GM19324 (cell line): ENCODE measurements at regions not wholly inside any gene's neighbourhood (a gene's known extent, or its start where the extent isn't known, plus 50 kb on each side); places are given as distances from the start of the nearest gene placed in this dataset.
"Not testable (repeated sequence)": the region's sequence is repeated elsewhere in the genome, so short reads cannot be mapped to it uniquely, and the experiment has no call there.

Experiments used
- ATAC-seq: cut with Tn5 transposase; IDR thresholded peaks from one replicate; pipeline ENCODE4 v1.9.1; 2021; ENCODE audit warnings: mild to moderate bottlenecking, moderate library complexity; ENCODE audit not compliant: unreplicated experiment, low FRiP score

DNA sequence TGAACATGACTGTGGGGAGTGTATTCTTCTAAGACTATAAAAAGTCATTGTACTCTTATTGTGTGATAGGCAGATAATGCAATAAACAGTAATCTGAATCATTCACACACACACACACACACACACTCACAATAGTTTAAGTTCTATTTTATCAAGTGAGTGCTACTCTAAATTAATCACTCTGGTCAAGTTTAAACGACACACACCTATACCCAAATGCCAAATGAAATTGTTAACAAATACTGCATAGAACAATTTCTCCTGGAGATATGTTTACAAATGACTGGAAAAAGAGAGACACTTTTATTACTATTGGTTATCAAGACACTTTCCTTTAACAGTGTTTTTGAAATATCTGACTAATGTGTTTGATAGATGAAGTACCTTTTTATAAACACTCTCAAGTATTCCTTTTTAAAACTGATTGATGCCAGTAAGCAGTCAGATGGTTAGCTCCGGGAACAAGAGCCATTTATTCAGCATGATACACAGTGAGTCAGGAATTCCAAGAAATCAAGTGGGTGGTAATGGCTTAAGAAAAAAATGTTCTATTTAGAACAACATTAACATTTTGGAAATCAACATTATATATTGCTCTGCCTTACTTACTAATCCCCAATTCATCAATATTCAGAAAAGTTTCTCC lies 521.6 kb upstream of the ST8SIA4 start:
- no peak for ATAC-seq

- no peak for ATAC-seq
Measured at GRCh38 chr5:101418713-101419118, 515.6 kb upstream of the ST8SIA4 start.

DNA sequence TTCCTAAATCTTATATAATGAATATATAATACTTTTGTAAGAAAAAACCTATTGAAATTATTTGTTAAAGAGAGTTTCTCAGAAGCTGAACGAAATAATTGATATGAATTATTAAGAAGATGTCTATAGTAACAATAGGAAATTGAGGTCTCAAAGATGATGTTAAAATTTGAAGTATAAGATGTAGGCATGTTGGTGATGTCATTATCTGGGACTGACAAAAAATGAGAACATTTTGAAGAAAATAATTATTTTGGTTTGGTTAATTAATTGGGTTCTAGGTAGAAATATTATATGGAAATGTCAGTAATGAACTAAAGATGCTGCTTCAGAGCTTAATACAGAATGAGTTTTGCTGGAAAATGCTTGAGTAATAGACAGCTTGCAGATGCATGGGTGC lies 501.4 kb upstream of the ST8SIA4 start:
- no peak for ATAC-seq

GRCh38 chr5:101393795-101394450 lies 490.8 kb upstream of the ST8SIA4 start:
- ATAC-seq: no peak

DNA sequence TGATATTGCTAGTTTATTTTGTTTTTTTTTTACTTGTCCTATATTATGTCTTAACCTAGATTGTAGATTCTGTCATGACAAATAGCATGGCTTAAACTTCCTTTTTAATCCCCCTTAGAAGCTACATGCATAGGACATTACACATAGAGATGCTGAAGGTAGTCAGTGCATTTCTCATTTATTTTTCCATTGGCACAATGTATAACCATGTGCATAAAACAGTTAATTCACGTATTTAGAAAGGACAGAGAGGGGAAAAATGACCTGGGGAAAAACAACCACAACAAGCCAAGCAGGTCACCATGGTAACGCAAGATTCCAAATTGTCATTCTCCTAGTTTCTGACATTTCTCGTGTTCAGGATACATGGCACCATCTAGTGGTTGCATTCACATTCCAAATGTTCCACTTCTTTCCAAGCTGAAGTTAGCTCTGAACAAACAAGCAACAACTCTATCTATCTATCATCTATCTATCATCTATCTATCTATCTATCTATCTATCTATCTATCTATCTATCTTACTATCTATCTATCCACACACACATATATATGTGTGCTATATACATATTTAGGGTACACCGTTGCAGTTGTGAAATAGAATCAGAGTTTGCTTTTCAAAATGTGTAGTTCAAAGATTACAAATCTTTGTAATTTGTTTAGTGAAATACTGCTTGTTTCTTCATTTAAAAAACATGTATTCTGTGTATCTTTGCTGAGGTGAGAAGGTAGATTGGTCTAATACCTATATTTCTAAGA lies 487.2 kb upstream of the ST8SIA4 start:
- no peak for ATAC-seq

- ATAC-seq: no peak
Measured at GRCh38 chr5:101385276-101385675, 482.2 kb upstream of the ST8SIA4 start.

- peak; percentile 75 for ATAC-seq
Measured at GRCh38 chr5:101370181-101370580, 467.1 kb upstream of the ST8SIA4 start.

- ATAC-seq: no peak
Measured at GRCh38 chr5:101364469-101364868, 461.4 kb upstream of the ST8SIA4 start.

DNA sequence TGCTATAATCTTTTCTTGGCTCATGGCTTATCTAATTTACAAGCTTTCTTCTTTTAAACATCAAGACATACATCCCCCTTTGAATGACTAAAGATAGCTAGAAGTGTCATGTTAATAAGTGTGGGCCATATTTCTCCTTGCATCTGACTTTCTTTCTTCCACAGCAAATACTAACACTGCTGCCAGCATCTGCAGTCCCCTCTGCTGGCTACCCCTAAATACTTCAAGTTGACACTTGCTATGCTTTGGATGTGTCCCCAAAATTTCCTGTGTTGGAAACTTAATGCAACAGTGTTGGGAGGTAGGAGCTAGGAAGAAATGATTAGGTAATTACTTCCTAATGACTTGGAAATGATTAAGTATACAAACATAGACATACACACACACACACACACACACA lies 459.0 kb upstream of the ST8SIA4 start:
- no peak for ATAC-seq

GRCh38 chr5:101346906-101347305 lies 443.8 kb upstream of the ST8SIA4 start:
- ATAC-seq: no peak

GRCh38 chr5:101346447-101346846 lies 443.4 kb upstream of the ST8SIA4 start:
- ATAC-seq: no peak

- ATAC-seq: no peak
Measured at GRCh38 chr5:101338226-101338625, 435.1 kb upstream of the ST8SIA4 start.

DNA sequence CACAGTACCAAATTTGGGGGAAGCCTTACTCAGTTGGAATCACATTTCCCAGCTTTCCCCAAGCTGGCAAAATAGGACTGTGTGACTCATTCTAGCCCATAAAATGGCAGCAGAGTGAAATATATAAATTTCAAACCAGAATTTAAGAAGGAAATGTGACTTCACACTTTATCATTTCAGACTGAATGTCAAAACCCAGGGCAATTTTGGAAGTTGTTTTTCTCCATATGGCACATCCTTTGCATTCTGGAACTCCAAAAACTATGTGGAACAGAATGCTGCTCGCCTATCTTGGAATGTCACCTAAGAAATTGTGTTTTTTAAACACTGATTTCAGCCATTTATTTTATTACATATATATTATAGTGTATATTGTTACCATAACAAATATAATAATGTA lies 424.7 kb upstream of the ST8SIA4 start:
- no peak for ATAC-seq

DNA sequence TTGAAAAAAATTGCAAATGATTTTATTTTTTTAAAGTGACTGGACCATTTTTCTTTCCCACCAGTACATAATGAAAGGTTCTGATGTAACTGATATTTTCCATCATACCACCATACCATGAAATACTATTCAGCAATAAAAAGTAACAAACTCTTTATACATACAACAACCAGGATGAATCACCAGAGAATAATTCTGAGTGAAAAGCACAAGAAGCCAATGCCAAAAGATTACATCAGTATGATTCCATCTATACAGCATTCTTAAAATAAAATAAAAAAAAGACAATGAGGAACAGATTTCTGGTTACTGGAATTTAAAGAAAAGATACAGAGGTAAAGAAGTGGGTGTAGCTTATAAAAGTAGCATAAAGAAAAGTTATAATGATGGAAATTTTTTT lies 423.7 kb upstream of the ST8SIA4 start:
- no peak for ATAC-seq

DNA sequence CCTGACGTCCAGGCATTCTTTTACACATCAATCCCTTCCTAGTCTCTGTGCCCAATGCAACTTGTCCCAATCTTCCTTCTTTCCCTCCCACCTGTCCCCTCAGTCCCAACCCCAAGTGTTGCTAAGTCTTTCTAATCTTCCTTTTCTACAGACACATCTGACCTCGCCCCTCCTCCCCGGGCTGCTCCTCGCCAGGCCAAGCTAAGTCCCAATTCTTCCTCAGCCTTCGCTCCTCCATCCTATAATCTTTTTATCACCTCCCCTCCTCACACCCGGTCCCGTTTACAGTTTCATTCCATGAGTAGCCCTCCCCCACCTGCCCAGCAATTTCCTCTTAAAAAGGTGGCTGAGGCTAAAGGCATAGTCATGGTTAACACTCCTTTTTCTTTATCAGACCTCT lies 413.3 kb upstream of the ST8SIA4 start:
- not testable (repeated sequence) for ATAC-seq

GRCh38 chr5:101306391-101307137 lies 403.5 kb upstream of the ST8SIA4 start:
- no peak for ATAC-seq

DNA sequence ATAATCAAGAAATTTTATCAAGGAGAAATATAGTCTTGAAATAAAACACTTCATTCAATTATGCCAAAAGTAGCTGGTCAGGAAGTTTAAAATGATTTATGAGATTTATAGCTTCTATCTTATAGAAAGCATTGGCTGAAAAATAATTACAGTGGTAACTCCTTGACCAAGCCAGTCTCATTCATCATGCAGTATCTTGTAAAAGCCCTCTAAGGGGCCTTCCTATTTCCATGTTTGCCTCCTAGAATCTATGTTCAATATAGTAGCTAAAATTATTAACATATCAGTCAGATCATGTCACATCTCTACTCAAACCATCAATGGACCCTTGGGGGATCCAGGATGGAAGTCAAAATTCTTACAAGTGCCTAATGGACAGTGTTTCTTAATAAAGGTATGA lies 393.4 kb upstream of the ST8SIA4 start:
- ATAC-seq: no peak

DNA sequence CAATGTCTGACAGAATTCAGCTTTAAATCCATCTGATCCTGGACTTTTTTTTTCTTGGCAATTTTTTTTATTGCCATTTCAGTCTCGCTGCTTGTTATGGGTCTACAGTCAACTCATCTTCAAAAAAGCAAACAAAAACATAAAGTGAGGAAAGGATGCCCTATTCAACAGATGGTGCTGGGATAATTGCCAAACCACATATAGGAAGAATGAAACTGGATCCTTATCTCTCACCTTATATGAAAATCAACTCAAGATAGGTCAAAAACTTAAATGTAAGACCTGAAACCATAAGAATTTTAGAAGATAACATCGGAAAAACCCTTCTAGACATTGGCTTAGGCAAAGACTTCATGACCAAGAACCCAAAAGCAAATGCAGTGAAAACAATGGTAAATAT lies 389.1 kb upstream of the ST8SIA4 start:
- no peak for ATAC-seq

DNA sequence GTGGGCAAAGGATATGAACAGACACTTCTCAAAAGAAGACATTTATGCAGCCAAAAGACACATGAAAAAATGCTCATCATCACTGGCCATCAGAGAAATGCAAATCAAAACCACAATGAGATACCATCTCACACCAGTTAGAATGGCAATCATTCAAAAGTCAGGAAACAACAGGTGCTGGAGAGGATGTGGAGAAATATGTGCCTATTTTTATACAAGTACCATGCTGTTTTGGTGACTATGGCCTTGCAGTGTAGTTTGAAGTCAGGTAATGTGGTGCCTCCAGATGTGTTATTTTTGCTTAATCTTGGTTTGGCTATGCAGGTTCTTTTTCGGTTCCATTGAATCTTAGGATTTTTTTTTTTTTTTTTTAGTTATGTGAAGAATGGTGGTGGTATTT lies 387.7 kb upstream of the ST8SIA4 start:
- ATAC-seq: not testable (repeated sequence)

DNA sequence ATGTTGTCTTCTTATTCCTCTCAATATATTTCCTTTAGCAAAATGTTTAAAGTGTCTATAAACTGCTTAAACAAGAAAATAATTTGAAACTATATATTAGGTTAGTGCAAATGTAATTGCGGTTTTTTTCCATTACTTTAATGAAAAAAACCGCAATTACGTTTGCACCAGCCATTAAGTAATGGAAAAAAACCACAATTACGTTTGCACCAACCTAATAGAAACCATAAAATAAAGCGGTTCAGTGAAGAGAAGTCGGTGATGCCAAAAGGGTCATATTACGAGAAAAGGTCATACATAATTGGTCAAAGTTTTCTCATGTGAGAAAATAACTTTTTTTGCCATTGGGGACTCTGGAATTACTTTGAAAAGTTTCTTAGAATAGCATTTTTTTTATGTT lies 385.6 kb upstream of the ST8SIA4 start:
- no peak for ATAC-seq

- no peak for ATAC-seq
Measured at GRCh38 chr5:101284736-101285375, 381.8 kb upstream of the ST8SIA4 start.
